Gastrocnemius medialis (tissue), 4 donors: ENCODE measurements at regions not wholly inside any gene's neighbourhood (a gene's known extent, or its start where the extent isn't known, plus 50 kb on each side); places are given as distances from the start of the nearest gene placed in this dataset.

Experiments used
- ATAC-seq, 2 donors: fragments of 150-250 bp; one replicate each; pipeline ENCODE4 v1.9.1; 2016
- DNase-seq, 2 donors: peaks; one replicate each; pipeline ENCODE4 v3.0.0-alpha.2; 2019
- H3K27ac ChIP-seq, 4 donors: fragments of 200-600 bp; sonication (generic); 1 replicate in 1 of 4; 2 replicates in 3 of 4; pipeline ENCODE4 v1.5.1; 2016 to 2018; ENCODE audit warnings: mild to moderate bottlenecking in 2 of 4, moderate library complexity in 1 of 4
- H3K27me3 ChIP-seq, 3 donors: fragments of 200-600 bp; sonication (generic) in 2 of 3; 1 replicate in 1 of 3; 2 replicates in 2 of 3; pipeline versions ENCODE4 v1.5.1 to v1.6.0; 2016 to 2019; ENCODE audit warnings: mild to moderate bottlenecking in 1 of 3, moderate library complexity in 1 of 3
- H3K36me3 ChIP-seq, 2 donors: fragments of 200-600 bp; sonication (generic) in 1 of 2; one replicate each; pipeline ENCODE4 v1.5.1; 2017 to 2018
- H3K4me1 ChIP-seq, 2 donors: fragments of 200-600 bp; sonication (generic) in 1 of 2; one replicate each; pipeline ENCODE4 v1.5.1; 2016 to 2017; ENCODE audit warnings: mild to moderate bottlenecking in 2 of 2
- H3K4me3 ChIP-seq, 4 donors: fragments of 200-600 bp; sonication (generic) in 3 of 4; 1 replicate in 1 of 4; 2 replicates in 3 of 4; pipeline ENCODE4 v1.5.1; 2016 to 2019; ENCODE audit warnings: mild to moderate bottlenecking in 2 of 4
- H3K9me3 ChIP-seq, 3 donors: fragments of 200-600 bp; sonication (generic) in 2 of 3; 1 replicate in 1 of 3; 2 replicates in 2 of 3; pipeline ENCODE4 v1.5.1; 2016 to 2019
- CTCF ChIP-seq, 5 experiments: fragments of 450-650 bp in 3 of 5; fragments of 200-600 bp in 2 of 5; sonication (generic) in 2 of 5; IDR thresholded peaks in 4 of 5; conservative IDR thresholded peaks in 1 of 5; 1 replicate in 4 of 5; 2 replicates in 1 of 5; pipeline ENCODE4 v1.5.1; 2016 to 2019; ENCODE audit warnings: antibody characterized with exemption in 5 of 5, mild to moderate bottlenecking in 3 of 5, moderate library complexity in 3 of 5
- POLR2A ChIP-seq, 2 donors: fragments of 450-650 bp; IDR thresholded peaks; one replicate each; pipeline ENCODE4 v1.6.1; 2017; ENCODE audit warnings: antibody characterized with exemption in 2 of 2, mild to moderate bottlenecking in 2 of 2, moderate library complexity in 2 of 2
- in situ Hi-C, 4 donors: fragments of 200-750 bp; cut with MboI; loops; one replicate each; pipeline versions ENCODE4 v1.15.0 to v1.8.0; 2017; ENCODE audit warnings: low sequenced_read_pairs in 4 of 4
- intact Hi-C: fragments of 100-400 bp; cut with DNase I; formaldehyde crosslinking; loops from one replicate; pipeline ENCODE4 v1.15.1; 2023; ENCODE audit warnings: low total_unique reads

DNA sequence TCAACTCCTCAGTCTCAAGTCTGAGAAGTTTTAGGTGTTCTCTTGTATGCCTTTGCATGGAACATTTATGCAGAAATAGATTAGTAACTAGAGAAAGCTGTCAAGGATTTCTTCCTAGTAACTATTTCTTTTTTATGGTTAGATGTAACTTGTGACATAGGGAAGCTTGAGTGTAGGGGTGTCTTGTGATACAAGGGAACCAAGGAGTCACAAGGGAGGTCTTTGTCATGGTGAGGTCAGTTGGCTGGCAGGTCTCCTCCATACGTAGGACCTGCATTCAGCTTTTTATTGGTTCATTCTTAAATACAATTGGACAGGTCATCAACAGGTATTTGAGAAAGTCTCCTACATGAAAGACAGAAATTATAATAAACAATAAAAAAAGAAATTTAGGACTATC lies 394.0 kb upstream of the CCDC196 start:
- intact Hi-C loops (no loop called here), in situ Hi-C loops (no loop called here)
- Histone ChIP-seq H3K4me3 (no peak overlapping the region), H3K27me3 (no peaks in the 10 kb centered on the region), H3K36me3 (no peaks in the 10 kb centered on the region), H3K4me1 (no peaks in the 10 kb centered on the region), H3K27ac (no peak overlapping the region), H3K9me3 (no peaks in the 10 kb centered on the region)
- TF ChIP-seq POLR2A (IDR thresholded peaks at IDR 0.05) (no peak), CTCF (IDR thresholded peaks at IDR 0.05 in 4 of 5, conservative IDR thresholded peaks at IDR 0.05 in 1 of 5) (no peak)
- ATAC-seq, result no peak
- no peak for DNase-seq

DNA sequence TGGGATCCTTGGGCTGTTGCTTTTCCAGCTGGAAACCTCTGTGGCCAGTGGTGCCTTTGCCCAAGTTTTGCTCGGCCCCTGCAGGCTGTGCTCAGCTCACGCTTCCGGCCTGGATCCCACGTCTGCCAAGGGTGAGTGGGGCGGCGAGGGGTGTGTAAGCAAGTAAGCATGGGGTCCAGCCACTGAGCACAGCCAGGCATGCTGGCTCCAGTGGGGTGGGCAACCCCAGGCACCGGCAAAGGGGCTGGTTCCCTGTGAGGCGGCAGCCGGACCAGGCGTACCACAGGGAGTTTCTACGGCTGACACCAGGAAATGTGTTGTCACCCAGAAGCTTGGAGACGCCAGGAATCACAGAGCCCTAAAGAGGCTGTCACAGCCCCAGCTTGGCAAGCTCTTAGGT lies 393.4 kb upstream of the CCDC196 start:
- no peaks in the 10 kb centered on the region for H3K27me3 ChIP-seq
- intact Hi-C loops, result no loop called here
- H3K9me3 ChIP-seq, result no peaks in the 10 kb centered on the region
- in situ Hi-C loops, result no loop called here
- no peak overlapping the region for H3K4me3 ChIP-seq
- no peak overlapping the region for H3K27ac ChIP-seq
- DNase-seq (no peak), ATAC-seq (no peak)
- TF ChIP-seq CTCF (IDR thresholded peaks at IDR 0.05 in 4 of 5, conservative IDR thresholded peaks at IDR 0.05 in 1 of 5), result no peak
- no peak for TF ChIP-seq POLR2A (IDR thresholded peaks at IDR 0.05)
- no peaks in the 10 kb centered on the region for H3K4me1 ChIP-seq
- H3K36me3 ChIP-seq, result no peaks in the 10 kb centered on the region

- H3K4me1 ChIP-seq, result no peaks in the 10 kb centered on the region
- in situ Hi-C loops, result no loop called here
- no peak for TF ChIP-seq CTCF (IDR thresholded peaks at IDR 0.05 in 4 of 5, conservative IDR thresholded peaks at IDR 0.05 in 1 of 5)
- TF ChIP-seq POLR2A (IDR thresholded peaks at IDR 0.05), result no peak
- intact Hi-C loops, result no loop called here
- DNase-seq (no peak), ATAC-seq (no peak)
- no peaks in the 10 kb centered on the region for H3K9me3 ChIP-seq
- H3K4me3 ChIP-seq, result no peak overlapping the region
- H3K27ac ChIP-seq, result no peak overlapping the region
- H3K36me3 ChIP-seq, result no peaks in the 10 kb centered on the region
- H3K27me3 ChIP-seq, result no peaks in the 10 kb centered on the region
Observed at GRCh38 chr14:66094001-66094727, 392.0 kb upstream of the CCDC196 start.

- Histone ChIP-seq H3K27me3 (no peaks in the 10 kb centered on the region), H3K4me3 (no peak overlapping the region), H3K4me1 (no peaks in the 10 kb centered on the region), H3K36me3 (no peaks in the 10 kb centered on the region), H3K9me3 (no peaks in the 10 kb centered on the region), H3K27ac (no peak overlapping the region)
- no peak for TF ChIP-seq POLR2A (IDR thresholded peaks at IDR 0.05)
- no peak for TF ChIP-seq CTCF (IDR thresholded peaks at IDR 0.05 in 4 of 5, conservative IDR thresholded peaks at IDR 0.05 in 1 of 5)
- ATAC-seq (no peak), DNase-seq (no peak)
- intact Hi-C loops, result no loop called here
- in situ Hi-C loops, result no loop called here
Observed at GRCh38 chr14:66099451-66099850, 386.7 kb upstream of the CCDC196 start.

GRCh38 chr14:66099931-66100330 lies 386.2 kb upstream of the CCDC196 start:
- H3K27me3 ChIP-seq, result no peaks in the 10 kb centered on the region
- no peak for DNase-seq
- TF ChIP-seq POLR2A (IDR thresholded peaks at IDR 0.05), result no peak
- no peak for TF ChIP-seq CTCF (IDR thresholded peaks at IDR 0.05 in 4 of 5, conservative IDR thresholded peaks at IDR 0.05 in 1 of 5)
- in situ Hi-C loops, result no loop called here
- H3K27ac ChIP-seq, result no peak overlapping the region
- H3K9me3 ChIP-seq, result no peaks in the 10 kb centered on the region
- ATAC-seq, result no peak
- no peaks in the 10 kb centered on the region for H3K36me3 ChIP-seq
- H3K4me1 ChIP-seq, result no peaks in the 10 kb centered on the region
- no peak overlapping the region for H3K4me3 ChIP-seq
- intact Hi-C loops, result no loop called here
